Lower leg skin (tissue), 4 donors: ENCODE measurements at regions not wholly inside any gene's neighbourhood (a gene's known extent, or its start where the extent isn't known, plus 50 kb on each side); places are given as distances from the start of the nearest gene placed in this dataset.
"Not testable (repeated sequence)": the region's sequence is repeated elsewhere in the genome, so short reads cannot be mapped to it uniquely, and the experiment has no call there.

Experiments used
- DNase-seq, 2 donors: peaks; one replicate each; pipeline ENCODE4 v3.0.0-alpha.2; 2019; ENCODE audit warnings: low spot score in 2 of 2
- H3K4me3 ChIP-seq: fragments of 200-600 bp; sonication (generic); 2 replicates; pipeline ENCODE4 v1.5.1; 2017; ENCODE audit warnings: mild to moderate bottlenecking, low read depth; ENCODE audit not compliant: poor library complexity, severe bottlenecking
- CTCF ChIP-seq, 3 donors: fragments of 450-650 bp; IDR thresholded peaks; one replicate each; pipeline ENCODE4 v1.5.1; 2016; ENCODE audit warnings: antibody characterized with exemption in 3 of 3, mild to moderate bottlenecking in 3 of 3, moderate library complexity in 2 of 3
- POLR2A ChIP-seq, 2 donors: fragments of 450-650 bp; IDR thresholded peaks; one replicate each; pipeline ENCODE4 v1.6.1; 2016 to 2017; ENCODE audit warnings: antibody characterized with exemption in 2 of 2, mild to moderate bottlenecking in 1 of 2, moderate library complexity in 1 of 2
- WGBS, 2 donors: methylation state at CpG; one replicate each; pipeline ENCODE4 v1.1.5; 2018; 5-methylcytosine and 5-hydroxymethylcytosine counted together
- intact Hi-C: fragments of 100-400 bp; cut with DNase I; formaldehyde crosslinking; loops from one replicate; pipeline ENCODE4 v1.15.0; 2023; ENCODE audit warnings: low total_unique reads

GRCh38 chr10:125236091-125236490 lies 75.7 kb upstream of the CTBP2 start:
- TF ChIP-seq CTCF (IDR thresholded peaks at IDR 0.05) (no peak), POLR2A (IDR thresholded peaks at IDR 0.05) (no peak)
- intact Hi-C loops = no loop called here
- no peak overlapping the region for H3K4me3 ChIP-seq
- WGBS, 2 donors = 57 to 60% methylated on average over 1 of the region's 1 CpG
- no peak for DNase-seq

GRCh38 chr10:125235093-125236069 lies 75.0 kb upstream of the CTBP2 start:
- intact Hi-C loops = no loop called here
- no peak overlapping the region for H3K4me3 ChIP-seq
- TF ChIP-seq CTCF (IDR thresholded peaks at IDR 0.05) (no peak), POLR2A (IDR thresholded peaks at IDR 0.05) (no peak)
- peak in 1 of 2 donors; percentile 66 for DNase-seq
- 73 to 78% methylated on average over 6 of the region's 6 CpGs for WGBS, 2 donors

GRCh38 chr10:125234576-125234975 lies 74.2 kb upstream of the CTBP2 start:
- DNase-seq = peak in 1 of 2 donors; percentile 43
- intact Hi-C loops = not testable (repeated sequence)

GRCh38 chr10:125233726-125234125 lies 73.4 kb upstream of the CTBP2 start:
- no peak for TF ChIP-seq CTCF (IDR thresholded peaks at IDR 0.05)
- TF ChIP-seq POLR2A (IDR thresholded peaks at IDR 0.05) = no peak
- H3K4me3 ChIP-seq = no peak overlapping the region
- no peak for DNase-seq
- WGBS, 2 donors = 80 to 86% methylated on average over 4 of the region's 4 CpGs
- intact Hi-C loops = no loop called here

More at GRCh38 chr10:125234576-125234975, 74.2 kb upstream of the CTBP2 start:
- H3K4me3 ChIP-seq = not testable (repeated sequence)
- WGBS, 2 donors = 82 to 90% methylated on average over 4 of the region's 4 CpGs

GRCh38 chr10:125232841-125233240 lies 72.5 kb upstream of the CTBP2 start:
- intact Hi-C loops = no loop called here
- WGBS, 2 donors = 79 to 86% methylated on average over 5 of the region's 5 CpGs
- peak in 1 of 2 donors; percentile 26 for DNase-seq
- no peak for TF ChIP-seq POLR2A (IDR thresholded peaks at IDR 0.05)
- no peak for TF ChIP-seq CTCF (IDR thresholded peaks at IDR 0.05)
- H3K4me3 ChIP-seq = no peak overlapping the region

- 90 to 92% methylated on average over 9 of the region's 9 CpGs for WGBS, 2 donors
These were observed 71.6 kb upstream of the CTBP2 start for GRCh38 chr10:125231813-125232475.

More at GRCh38 chr10:125231813-125232475, 71.6 kb upstream of the CTBP2 start:
- TF ChIP-seq CTCF (IDR thresholded peaks at IDR 0.05) = no peak
- no peak for TF ChIP-seq POLR2A (IDR thresholded peaks at IDR 0.05)
- DNase-seq = no peak
- intact Hi-C loops = no loop called here
- no peak overlapping the region for H3K4me3 ChIP-seq
